ENCODE measurements at regions not wholly inside any gene's neighbourhood (a gene's known extent, or its start where the extent isn't known, plus 50 kb on each side); places are given as distances from the start of the nearest gene placed in this dataset.

- no peak overlapping the region for H3K27ac ChIP-seq (ENCODE audit: insufficient read depth in 1 of 2, low read depth in 1 of 2, low read length in 2 of 2, poor library complexity in 1 of 2, severe bottlenecking in 2 of 2)
- H3K27me3 ChIP-seq (replicated peaks in 2 of 5; ENCODE audit: control insufficient read depth in 4 of 5, insufficient read depth in 5 of 5, low read length in 4 of 5) = no peaks in the 10 kb centered on the region
- H3K36me3 ChIP-seq (ENCODE audit: control insufficient read depth in 4 of 4, insufficient read depth in 4 of 4, low read length in 3 of 4) = no peaks in the 10 kb centered on the region
- peaks cover 0 to 15% (median 11%) of the 10 kb centered on the region in 4 experiments for H3K4me1 ChIP-seq (ENCODE audit: control extremely low read depth in 1 of 4, control insufficient read depth in 4 of 4, insufficient read depth in 4 of 4, low read length in 3 of 4)
- ChIA-PET POLR2A (interaction anchor here (0.6 kb wide), 1 partner anchor 44 kb away, joined by 10 read pairs; no protein-coding TSS in a partner anchor), CTCF (no interaction called here)
- no peaks in the 10 kb centered on the region for H3K9me3 ChIP-seq (ENCODE audit: control extremely low read depth in 1 of 5, control insufficient read depth in 4 of 5, insufficient read depth in 2 of 5, low read depth in 1 of 5, low read length in 4 of 5)
- H3K4me3 ChIP-seq (ENCODE audit: control insufficient read depth in 1 of 7, extremely low read depth in 1 of 7, insufficient read depth in 4 of 7, low read depth in 2 of 7, low read length in 6 of 7) = peak overlapping the region in 2 of 7 experiments; percentile 33 to 53
- WGBS (ENCODE audit: insufficient coverage) = 71% methylated on average over 11 of the region's 13 CpGs
- DNase-seq = no peak
These were observed 110.2 kb downstream of the XRCC2 start for GRCh38 chr7:152565731-152566130.

GRCh38 chr7:152564656-152565250 lies 111.2 kb downstream of the XRCC2 start:
- CTCF ChIA-PET = no interaction called here
- no peaks in the 10 kb centered on the region for H3K9me3 ChIP-seq (ENCODE audit: control extremely low read depth in 1 of 5, control insufficient read depth in 4 of 5, insufficient read depth in 2 of 5, low read depth in 1 of 5, low read length in 4 of 5)
- POLR2A ChIA-PET = no interaction called here
- H3K27ac ChIP-seq (ENCODE audit: insufficient read depth in 1 of 2, low read depth in 1 of 2, low read length in 2 of 2, poor library complexity in 1 of 2, severe bottlenecking in 2 of 2) = no peak overlapping the region
- peak overlapping the region in 2 of 7 experiments; percentile 33 to 53 for H3K4me3 ChIP-seq (ENCODE audit: control insufficient read depth in 1 of 7, extremely low read depth in 1 of 7, insufficient read depth in 4 of 7, low read depth in 2 of 7, low read length in 6 of 7)
- no peaks in the 10 kb centered on the region for H3K27me3 ChIP-seq (replicated peaks in 2 of 5; ENCODE audit: control insufficient read depth in 4 of 5, insufficient read depth in 5 of 5, low read length in 4 of 5)
- peak; percentile 9 to 55 (median 49) for DNase-seq
- peaks cover 0 to 15% (median 11%) of the 10 kb centered on the region in 4 experiments for H3K4me1 ChIP-seq (ENCODE audit: control extremely low read depth in 1 of 4, control insufficient read depth in 4 of 4, insufficient read depth in 4 of 4, low read length in 3 of 4)
- no peaks in the 10 kb centered on the region for H3K36me3 ChIP-seq (ENCODE audit: control insufficient read depth in 4 of 4, insufficient read depth in 4 of 4, low read length in 3 of 4)
- WGBS (ENCODE audit: insufficient coverage) = 17% methylated on average over 6 of the region's 8 CpGs

- 96% methylated on average over 17 of the region's 20 CpGs for WGBS (ENCODE audit: insufficient coverage)
- H3K4me1 ChIP-seq (ENCODE audit: control extremely low read depth in 1 of 4, control insufficient read depth in 4 of 4, insufficient read depth in 4 of 4, low read length in 3 of 4) = no peaks in the 10 kb centered on the region
- no peaks in the 10 kb centered on the region for H3K36me3 ChIP-seq (ENCODE audit: control insufficient read depth in 4 of 4, insufficient read depth in 4 of 4, low read length in 3 of 4)
- ChIA-PET POLR2A (no interaction called here), CTCF (no interaction called here)
- no peak overlapping the region for H3K4me3 ChIP-seq (ENCODE audit: control insufficient read depth in 1 of 7, extremely low read depth in 1 of 7, insufficient read depth in 4 of 7, low read depth in 2 of 7, low read length in 6 of 7)
- H3K27ac ChIP-seq (ENCODE audit: insufficient read depth in 1 of 2, low read depth in 1 of 2, low read length in 2 of 2, poor library complexity in 1 of 2, severe bottlenecking in 2 of 2) = no peak overlapping the region
- no peak for DNase-seq
- no peaks in the 10 kb centered on the region for H3K9me3 ChIP-seq (ENCODE audit: control extremely low read depth in 1 of 5, control insufficient read depth in 4 of 5, insufficient read depth in 2 of 5, low read depth in 1 of 5, low read length in 4 of 5)
- H3K27me3 ChIP-seq (replicated peaks in 2 of 5; ENCODE audit: control insufficient read depth in 4 of 5, insufficient read depth in 5 of 5, low read length in 4 of 5) = no peaks in the 10 kb centered on the region
These were observed 119.8 kb downstream of the XRCC2 start for GRCh38 chr7:152556013-152556755.

- Histone ChIP-seq H3K4me3 (ENCODE audit: control insufficient read depth in 1 of 7, extremely low read depth in 1 of 7, insufficient read depth in 4 of 7, low read depth in 2 of 7, low read length in 6 of 7) (no peak overlapping the region), H3K27ac (ENCODE audit: insufficient read depth in 1 of 2, low read depth in 1 of 2, low read length in 2 of 2, poor library complexity in 1 of 2, severe bottlenecking in 2 of 2) (no peak overlapping the region), H3K9me3 (ENCODE audit: control extremely low read depth in 1 of 5, control insufficient read depth in 4 of 5, insufficient read depth in 2 of 5, low read depth in 1 of 5, low read length in 4 of 5) (no peaks in the 10 kb centered on the region), H3K4me1 (ENCODE audit: control extremely low read depth in 1 of 4, control insufficient read depth in 4 of 4, insufficient read depth in 4 of 4, low read length in 3 of 4) (no peaks in the 10 kb centered on the region), H3K36me3 (ENCODE audit: control insufficient read depth in 4 of 4, insufficient read depth in 4 of 4, low read length in 3 of 4) (no peaks in the 10 kb centered on the region), H3K27me3 (replicated peaks in 2 of 5; ENCODE audit: control insufficient read depth in 4 of 5, insufficient read depth in 5 of 5, low read length in 4 of 5) (no peaks in the 10 kb centered on the region)
- WGBS (ENCODE audit: insufficient coverage) = 88% methylated on average over 4 of the region's 17 CpGs
- ChIA-PET CTCF (interaction anchor here (0.7 kb wide), 1 partner anchor 44 kb away, joined by 3 read pairs; no protein-coding TSS in a partner anchor), POLR2A (no interaction called here)
- peak in 1 of 3 donors; percentile 2 for DNase-seq
These were observed 118.0 kb upstream of the KMT2C start for GRCh38 chr7:152553671-152554317.

- no peak for DNase-seq
- Histone ChIP-seq H3K9me3 (ENCODE audit: control extremely low read depth in 1 of 5, control insufficient read depth in 4 of 5, insufficient read depth in 2 of 5, low read depth in 1 of 5, low read length in 4 of 5) (no peaks in the 10 kb centered on the region), H3K27me3 (replicated peaks in 2 of 5; ENCODE audit: control insufficient read depth in 4 of 5, insufficient read depth in 5 of 5, low read length in 4 of 5) (no peaks in the 10 kb centered on the region), H3K36me3 (ENCODE audit: control insufficient read depth in 4 of 4, insufficient read depth in 4 of 4, low read length in 3 of 4) (no peaks in the 10 kb centered on the region), H3K4me3 (ENCODE audit: control insufficient read depth in 1 of 7, extremely low read depth in 1 of 7, insufficient read depth in 4 of 7, low read depth in 2 of 7, low read length in 6 of 7) (no peak overlapping the region), H3K4me1 (ENCODE audit: control extremely low read depth in 1 of 4, control insufficient read depth in 4 of 4, insufficient read depth in 4 of 4, low read length in 3 of 4) (no peaks in the 10 kb centered on the region), H3K27ac (ENCODE audit: insufficient read depth in 1 of 2, low read depth in 1 of 2, low read length in 2 of 2, poor library complexity in 1 of 2, severe bottlenecking in 2 of 2) (no peak overlapping the region)
- POLR2A ChIA-PET = no interaction called here
- CTCF ChIA-PET = no interaction called here
- 91% methylated on average over 6 of the region's 10 CpGs for WGBS (ENCODE audit: insufficient coverage)
These were observed 115.7 kb upstream of the KMT2C start for GRCh38 chr7:152551304-152552036.

GRCh38 chr7:152544971-152545619 lies 109.3 kb upstream of the KMT2C start:
- Histone ChIP-seq H3K27ac (ENCODE audit: insufficient read depth in 1 of 2, low read depth in 1 of 2, low read length in 2 of 2, poor library complexity in 1 of 2, severe bottlenecking in 2 of 2) (no peak overlapping the region), H3K4me3 (ENCODE audit: control insufficient read depth in 1 of 7, extremely low read depth in 1 of 7, insufficient read depth in 4 of 7, low read depth in 2 of 7, low read length in 6 of 7) (no peak overlapping the region), H3K27me3 (replicated peaks in 2 of 5; ENCODE audit: control insufficient read depth in 4 of 5, insufficient read depth in 5 of 5, low read length in 4 of 5) (no peaks in the 10 kb centered on the region), H3K36me3 (ENCODE audit: control insufficient read depth in 4 of 4, insufficient read depth in 4 of 4, low read length in 3 of 4) (no peaks in the 10 kb centered on the region), H3K4me1 (ENCODE audit: control extremely low read depth in 1 of 4, control insufficient read depth in 4 of 4, insufficient read depth in 4 of 4, low read length in 3 of 4) (no peaks in the 10 kb centered on the region), H3K9me3 (ENCODE audit: control extremely low read depth in 1 of 5, control insufficient read depth in 4 of 5, insufficient read depth in 2 of 5, low read depth in 1 of 5, low read length in 4 of 5) (no peaks in the 10 kb centered on the region)
- DNase-seq = no peak
- WGBS (ENCODE audit: insufficient coverage) = 92% methylated on average over 8 of the region's 13 CpGs
- ChIA-PET CTCF (interaction anchor here (1.1 kb wide), 1 partner anchor 37 kb away, joined by 3 read pairs; no protein-coding TSS in a partner anchor), POLR2A (no interaction called here)
